K562 (cell line): ENCODE measurements at regions not wholly inside any gene's neighbourhood (a gene's known extent, or its start where the extent isn't known, plus 50 kb on each side); places are given as distances from the start of the nearest gene placed in this dataset.

Source experiments
- CHCHD3 ChIP-seq: fragments of 250-450 bp; sonication (Bioruptor Pico); IDR thresholded peaks from 2 replicates; pipeline ENCODE4 v2.1.2; 2022; ENCODE audit warnings: mild to moderate bottlenecking
- FOS ChIP-seq: IDR thresholded peaks from 3 replicates; pipeline ENCODE4 v1.6.1; 2011; ENCODE audit not compliant: insufficient read length; ENCODE audit errors: extremely low read depth
- GABPA ChIP-seq: fragments of 200-800 bp; sonication (Bioruptor generic); conservative IDR thresholded peaks from 2 replicates; pipeline ENCODE4 v1.6.1; 2016; ENCODE audit warnings: low read depth, missing genetic modification characterization, missing compliant biosample characterization
- GABPB1 ChIP-seq: sonication (generic); formaldehyde crosslinking; IDR thresholded peaks from 2 replicates; pipeline ENCODE4 v1.8.0; 2022; ENCODE audit warnings: mild to moderate bottlenecking, missing genetic modification reagents
- HDGF ChIP-seq: fragments of 450-650 bp; IDR thresholded peaks from 2 replicates; pipeline ENCODE4 v1.6.1; 2016
- HMG20B ChIP-seq: fragments of 250-450 bp; sonication (Bioruptor Pico); IDR thresholded peaks from 2 replicates; pipeline ENCODE4 v1.5.0; 2021; ENCODE audit warnings: mild to moderate bottlenecking
- IFI16 ChIP-seq: fragments of 250-450 bp; sonication (Bioruptor Pico); IDR thresholded peaks from 2 replicates; pipeline ENCODE4 v2.1.2; 2022; ENCODE audit warnings: mild to moderate bottlenecking, inconsistent platforms
- KDM2B ChIP-seq: fragments of 250-450 bp; sonication (Bioruptor Pico); IDR thresholded peaks from 2 replicates; pipeline ENCODE4 v1.8.0; 2021; ENCODE audit warnings: mild to moderate bottlenecking, moderate library complexity
- MEF2D ChIP-seq: conservative IDR thresholded peaks from 2 replicates; pipeline ENCODE4 v1.6.1; 2016; ENCODE audit warnings: low read depth, missing genetic modification characterization, missing compliant biosample characterization
- SOX6 ChIP-seq: fragments of 450-650 bp; IDR thresholded peaks from 2 replicates; pipeline ENCODE4 v1.6.1; 2014; ENCODE audit warnings: mild to moderate bottlenecking
- TAF1 ChIP-seq: IDR thresholded peaks from 2 replicates; pipeline ENCODE4 v1.6.1; 2011; ENCODE audit warnings: mild to moderate bottlenecking, low read length, moderate library complexity; ENCODE audit not compliant: insufficient read depth, control insufficient read depth, severe bottlenecking; ENCODE audit errors: extremely low read depth
- ZNF146 ChIP-seq: IDR thresholded peaks from one replicate; pipeline ENCODE4 v1.6.1; 2018; ENCODE audit warnings: missing compliant biosample characterization; ENCODE audit not compliant: unreplicated experiment
- ZNF165 ChIP-seq: fragments of 250-450 bp; sonication (Bioruptor Pico); IDR thresholded peaks from 2 replicates; pipeline ENCODE4 v1.4.0; 2020; ENCODE audit warnings: borderline replicate concordance
- ZNF217 ChIP-seq: sonication (generic); formaldehyde crosslinking; IDR thresholded peaks from 2 replicates; pipeline ENCODE4 v1.8.0; 2022; ENCODE audit warnings: mild to moderate bottlenecking, missing genetic modification reagents
- ZNF3 ChIP-seq: fragments of 250-450 bp; sonication (Bioruptor Pico); IDR thresholded peaks from 2 replicates; pipeline ENCODE4 v1.5.0; 2021; ENCODE audit warnings: mild to moderate bottlenecking, moderate library complexity
- ZNF696 ChIP-seq: fragments of 250-450 bp; sonication (Bioruptor Pico); conservative IDR thresholded peaks from 2 replicates; pipeline ENCODE4 v1.4.0; 2020; ENCODE audit warnings: mild to moderate bottlenecking, moderate library complexity
- TF ChIP-seq, protein P1 (sequence below): IDR thresholded peaks from 2 replicates; pipeline ENCODE4 v1.6.1; 2011; ENCODE audit not compliant: insufficient read length; ENCODE audit errors: extremely low read depth
- TF ChIP-seq, protein P2 (sequence below): fragments of 200-800 bp; sonication (Bioruptor generic); IDR thresholded peaks from 2 replicates; pipeline ENCODE4 v1.6.1; 2017; ENCODE audit warnings: missing genetic modification characterization, missing compliant biosample characterization
- TF ChIP-seq, protein P3 (sequence below): fragments of 450-650 bp; IDR thresholded peaks from 2 replicates; pipeline ENCODE4 v1.7.1; 2018; ENCODE audit warnings: mild to moderate bottlenecking, low read depth; ENCODE audit not compliant: partially characterized antibody
- TF ChIP-seq, protein P4 (sequence below): fragments of 250-450 bp; sonication (Bioruptor Pico); IDR thresholded peaks from 2 replicates; pipeline ENCODE4 v1.5.0; 2020; ENCODE audit warnings: mild to moderate bottlenecking
- TF ChIP-seq, protein P5 (sequence below), 2 experiments: IDR thresholded peaks; 2 replicates each; pipeline ENCODE4 v1.6.1; 2011; ENCODE audit warnings: borderline replicate concordance in 1 of 2, control low read depth in 1 of 2, low read depth in 1 of 2, low read length in 1 of 2, mild to moderate bottlenecking in 1 of 2, mixed read lengths in 1 of 2, moderate library complexity in 1 of 2; ENCODE audit not compliant: insufficient read depth in 1 of 2, insufficient read length in 1 of 2, poor library complexity in 1 of 2, severe bottlenecking in 1 of 2; ENCODE audit errors: extremely low read depth in 1 of 2

DNA sequence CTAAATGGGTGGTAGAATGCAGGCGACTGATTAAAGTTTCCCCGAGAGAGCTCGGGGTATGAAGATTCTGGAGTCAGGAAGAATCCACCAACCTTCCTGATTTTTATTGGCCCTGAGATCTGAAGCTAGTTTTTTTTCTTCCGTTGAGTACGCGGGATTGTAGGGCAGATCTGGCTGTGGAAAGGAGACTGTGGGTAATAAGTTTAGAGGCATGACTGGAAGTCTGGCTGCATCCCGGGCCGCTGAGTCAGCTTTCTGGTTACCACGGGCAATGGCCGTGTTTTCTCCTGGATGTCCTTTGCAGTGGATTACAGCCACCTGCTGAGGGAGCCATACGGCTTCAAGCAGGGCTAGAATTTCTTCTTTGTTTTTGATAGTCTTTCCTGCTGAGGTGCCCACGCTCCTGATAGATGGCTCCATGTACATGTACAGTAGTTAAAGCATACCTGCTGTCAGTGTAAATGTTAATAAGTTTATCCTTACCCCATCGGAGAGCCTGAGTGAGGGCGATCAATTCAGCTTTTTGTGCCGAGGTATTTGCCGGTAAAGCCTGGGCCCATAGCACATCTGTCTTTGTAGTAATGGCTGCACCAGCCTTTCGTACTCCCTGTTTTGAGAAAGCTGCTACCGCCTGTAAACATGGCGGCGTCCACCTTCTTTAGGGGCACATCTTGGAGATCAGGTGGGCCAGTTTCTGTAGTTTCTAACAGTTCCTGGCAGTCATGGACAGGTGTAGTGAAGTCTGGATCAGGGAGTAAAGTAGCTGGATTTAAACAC lies 154.0 kb downstream of the TRIM27 start (continued):
- TF ChIP-seq, protein P1, sequence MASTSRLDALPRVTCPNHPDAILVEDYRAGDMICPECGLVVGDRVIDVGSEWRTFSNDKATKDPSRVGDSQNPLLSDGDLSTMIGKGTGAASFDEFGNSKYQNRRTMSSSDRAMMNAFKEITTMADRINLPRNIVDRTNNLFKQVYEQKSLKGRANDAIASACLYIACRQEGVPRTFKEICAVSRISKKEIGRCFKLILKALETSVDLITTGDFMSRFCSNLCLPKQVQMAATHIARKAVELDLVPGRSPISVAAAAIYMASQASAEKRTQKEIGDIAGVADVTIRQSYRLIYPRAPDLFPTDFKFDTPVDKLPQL, result no peak
- 0 out of 2 replicates have a peak, but pooled peaks have one; percentile 29 for TF ChIP-seq GABPA (tag)
- no peak for TF ChIP-seq IFI16 (CRISPR knock-in tag)
- no peak for TF ChIP-seq ZNF696 (CRISPR knock-in tag)
- no peak for TF ChIP-seq HMG20B (CRISPR knock-in tag)
- no peak for TF ChIP-seq KDM2B (CRISPR knock-in tag)
- TF ChIP-seq, protein P2, sequence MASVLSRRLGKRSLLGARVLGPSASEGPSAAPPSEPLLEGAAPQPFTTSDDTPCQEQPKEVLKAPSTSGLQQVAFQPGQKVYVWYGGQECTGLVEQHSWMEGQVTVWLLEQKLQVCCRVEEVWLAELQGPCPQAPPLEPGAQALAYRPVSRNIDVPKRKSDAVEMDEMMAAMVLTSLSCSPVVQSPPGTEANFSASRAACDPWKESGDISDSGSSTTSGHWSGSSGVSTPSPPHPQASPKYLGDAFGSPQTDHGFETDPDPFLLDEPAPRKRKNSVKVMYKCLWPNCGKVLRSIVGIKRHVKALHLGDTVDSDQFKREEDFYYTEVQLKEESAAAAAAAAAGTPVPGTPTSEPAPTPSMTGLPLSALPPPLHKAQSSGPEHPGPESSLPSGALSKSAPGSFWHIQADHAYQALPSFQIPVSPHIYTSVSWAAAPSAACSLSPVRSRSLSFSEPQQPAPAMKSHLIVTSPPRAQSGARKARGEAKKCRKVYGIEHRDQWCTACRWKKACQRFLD (CRISPR knock-in tag), result no peak
- TF ChIP-seq FOS, result no peak
- no peak for TF ChIP-seq ZNF146 (CRISPR knock-in tag)
- peak; percentile 58 for TF ChIP-seq SOX6
- TF ChIP-seq ZNF217 (CRISPR knock-in tag), result no peak
- no peak for TF ChIP-seq ZNF165
- TF ChIP-seq TAF1, result no peak
- TF ChIP-seq, protein P3, sequence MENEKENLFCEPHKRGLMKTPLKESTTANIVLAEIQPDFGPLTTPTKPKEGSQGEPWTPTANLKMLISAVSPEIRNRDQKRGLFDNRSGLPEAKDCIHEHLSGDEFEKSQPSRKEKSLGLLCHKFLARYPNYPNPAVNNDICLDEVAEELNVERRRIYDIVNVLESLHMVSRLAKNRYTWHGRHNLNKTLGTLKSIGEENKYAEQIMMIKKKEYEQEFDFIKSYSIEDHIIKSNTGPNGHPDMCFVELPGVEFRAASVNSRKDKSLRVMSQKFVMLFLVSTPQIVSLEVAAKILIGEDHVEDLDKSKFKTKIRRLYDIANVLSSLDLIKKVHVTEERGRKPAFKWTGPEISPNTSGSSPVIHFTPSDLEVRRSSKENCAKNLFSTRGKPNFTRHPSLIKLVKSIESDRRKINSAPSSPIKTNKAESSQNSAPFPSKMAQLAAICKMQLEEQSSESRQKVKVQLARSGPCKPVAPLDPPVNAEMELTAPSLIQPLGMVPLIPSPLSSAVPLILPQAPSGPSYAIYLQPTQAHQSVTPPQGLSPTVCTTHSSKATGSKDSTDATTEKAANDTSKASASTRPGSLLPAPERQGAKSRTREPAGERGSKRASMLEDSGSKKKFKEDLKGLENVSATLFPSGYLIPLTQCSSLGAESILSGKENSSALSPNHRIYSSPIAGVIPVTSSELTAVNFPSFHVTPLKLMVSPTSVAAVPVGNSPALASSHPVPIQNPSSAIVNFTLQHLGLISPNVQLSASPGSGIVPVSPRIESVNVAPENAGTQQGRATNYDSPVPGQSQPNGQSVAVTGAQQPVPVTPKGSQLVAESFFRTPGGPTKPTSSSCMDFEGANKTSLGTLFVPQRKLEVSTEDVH, result peak; percentile 48
- no peak for TF ChIP-seq CHCHD3 (CRISPR knock-in tag)
- TF ChIP-seq ZNF3 (CRISPR knock-in tag), result no peak
- TF ChIP-seq, protein P4, sequence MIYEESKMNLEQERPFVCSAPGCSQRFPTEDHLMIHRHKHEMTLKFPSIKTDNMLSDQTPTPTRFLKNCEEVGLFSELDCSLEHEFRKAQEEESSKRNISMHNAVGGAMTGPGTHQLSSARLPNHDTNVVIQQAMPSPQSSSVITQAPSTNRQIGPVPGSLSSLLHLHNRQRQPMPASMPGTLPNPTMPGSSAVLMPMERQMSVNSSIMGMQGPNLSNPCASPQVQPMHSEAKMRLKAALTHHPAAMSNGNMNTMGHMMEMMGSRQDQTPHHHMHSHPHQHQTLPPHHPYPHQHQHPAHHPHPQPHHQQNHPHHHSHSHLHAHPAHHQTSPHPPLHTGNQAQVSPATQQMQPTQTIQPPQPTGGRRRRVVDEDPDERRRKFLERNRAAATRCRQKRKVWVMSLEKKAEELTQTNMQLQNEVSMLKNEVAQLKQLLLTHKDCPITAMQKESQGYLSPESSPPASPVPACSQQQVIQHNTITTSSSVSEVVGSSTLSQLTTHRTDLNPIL (CRISPR knock-in tag), result no peak
- peak; percentile 24; the same call in 1 of the 2 replicates for TF ChIP-seq GABPB1 (CRISPR knock-in tag)
- no peak for TF ChIP-seq HDGF
- TF ChIP-seq, protein P5, sequence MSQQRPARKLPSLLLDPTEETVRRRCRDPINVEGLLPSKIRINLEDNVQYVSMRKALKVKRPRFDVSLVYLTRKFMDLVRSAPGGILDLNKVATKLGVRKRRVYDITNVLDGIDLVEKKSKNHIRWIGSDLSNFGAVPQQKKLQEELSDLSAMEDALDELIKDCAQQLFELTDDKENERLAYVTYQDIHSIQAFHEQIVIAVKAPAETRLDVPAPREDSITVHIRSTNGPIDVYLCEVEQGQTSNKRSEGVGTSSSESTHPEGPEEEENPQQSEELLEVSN (IDR thresholded peaks at IDR 0.05; ENCODE audit: borderline replicate concordance in 1 of 2, extremely low read depth in 1 of 2, insufficient read depth in 1 of 2, insufficient read length in 1 of 2, low read depth in 1 of 2, low read length in 1 of 2, poor library complexity in 1 of 2, severe bottlenecking in 1 of 2), result no peak
- no peak for TF ChIP-seq MEF2D
